Neuronal stem cell (in vitro differentiated cells): ENCODE measurements at regions not wholly inside any gene's neighbourhood (a gene's known extent, or its start where the extent isn't known, plus 50 kb on each side); places are given as distances from the start of the nearest gene placed in this dataset.

Experiments used
- DNase-seq: peaks from one replicate; pipeline ENCODE4 v3.0.0-alpha.2; 2013; ENCODE audit warnings: low spot score
- H2AFZ ChIP-seq: one replicate; pipeline ENCODE4 v1.6.1; 2013; ENCODE audit warnings: mild to moderate bottlenecking, low read length, inconsistent platforms
- H2AK5ac ChIP-seq: 2 replicates; pipeline ENCODE4 v1.6.1; 2013; ENCODE audit warnings: low read depth, mild to moderate bottlenecking, inconsistent platforms, low read length, moderate library complexity, mixed read lengths
- H2BK120ac ChIP-seq: 2 replicates; pipeline ENCODE4 v1.6.1; 2013; ENCODE audit warnings: low read depth, mild to moderate bottlenecking, inconsistent platforms, low read length, moderate library complexity, mixed read lengths
- H2BK12ac ChIP-seq: one replicate; pipeline ENCODE4 v1.6.1; 2013; ENCODE audit warnings: low read length, inconsistent platforms
- H2BK15ac ChIP-seq: 2 replicates; pipeline ENCODE4 v1.6.1; 2013; ENCODE audit warnings: mild to moderate bottlenecking, low read length, inconsistent platforms, mixed read lengths
- H2BK5ac ChIP-seq: one replicate; pipeline ENCODE4 v1.6.1; 2013; ENCODE audit warnings: inconsistent platforms, mild to moderate bottlenecking, low read length, moderate library complexity
- H3K14ac ChIP-seq: one replicate; pipeline ENCODE4 v1.6.1; 2013; ENCODE audit warnings: low read length, inconsistent platforms
- H3K18ac ChIP-seq: 2 replicates; pipeline ENCODE4 v1.6.1; 2013; ENCODE audit warnings: low read length, inconsistent platforms
- H3K23ac ChIP-seq: 2 replicates; pipeline ENCODE4 v1.6.1; 2013; ENCODE audit warnings: low read depth, mild to moderate bottlenecking, mixed read lengths, low read length, inconsistent platforms; ENCODE audit not compliant: poor library complexity
- H3K27ac ChIP-seq: replicated peaks from 3 replicates; pipeline ENCODE4 v1.5.1; 2013; ENCODE audit warnings: low read length, inconsistent platforms
- H3K27me3 ChIP-seq, 3 experiments: 2 replicates each; pipeline ENCODE4 v1.6.1; 2013; ENCODE audit warnings: low read length in 3 of 3, mild to moderate bottlenecking in 2 of 3, inconsistent platforms in 1 of 3, low read depth in 1 of 3, mixed read lengths in 1 of 3, moderate library complexity in 1 of 3; ENCODE audit not compliant: control insufficient read depth in 3 of 3, insufficient read depth in 3 of 3
- H3K36me3 ChIP-seq, 2 donors: replicated peaks in 1 of 2; 2 replicates each; pipeline ENCODE4 v1.6.1; 2013; ENCODE audit warnings: low read length in 2 of 2; ENCODE audit not compliant: control insufficient read depth in 2 of 2, insufficient read depth in 2 of 2
- H3K4ac ChIP-seq: 2 replicates; pipeline ENCODE4 v1.6.1; 2013; ENCODE audit warnings: inconsistent platforms, mild to moderate bottlenecking, low read length, moderate library complexity
- H3K4me1 ChIP-seq, 2 donors: 1 replicate in 1 of 2; 2 replicates in 1 of 2; pipeline ENCODE4 v1.6.1; 2013; ENCODE audit warnings: low read length in 2 of 2, low read depth in 1 of 2; ENCODE audit not compliant: control insufficient read depth in 2 of 2, insufficient read depth in 1 of 2
- H3K4me2 ChIP-seq: one replicate; pipeline ENCODE4 v1.6.1; 2013; ENCODE audit warnings: mild to moderate bottlenecking, low read length, inconsistent platforms; ENCODE audit not compliant: insufficient read depth, poor library complexity, severe bottlenecking
- H3K4me3 ChIP-seq, 2 donors: 2 replicates each; pipeline ENCODE4 v1.5.1; 2013; ENCODE audit warnings: low read length in 2 of 2, mild to moderate bottlenecking in 2 of 2, inconsistent platforms in 1 of 2, moderate library complexity in 1 of 2
- H3K79me1 ChIP-seq: one replicate; pipeline ENCODE4 v1.6.1; 2013; ENCODE audit warnings: low read depth, mild to moderate bottlenecking, inconsistent platforms, low read length, moderate library complexity
- H3K9ac ChIP-seq: one replicate; pipeline ENCODE4 v1.6.1; 2013; ENCODE audit warnings: mild to moderate bottlenecking, low read depth, low read length, inconsistent platforms; ENCODE audit not compliant: poor library complexity
- H3K9me3 ChIP-seq, 2 donors: replicated peaks in 1 of 2; 2 replicates each; pipeline versions ENCODE3 to v1.6.1; 2013; ENCODE audit warnings: low read length in 2 of 2, mild to moderate bottlenecking in 2 of 2, inconsistent platforms in 1 of 2, low read depth in 1 of 2, mixed read lengths in 1 of 2, moderate library complexity in 1 of 2; ENCODE audit not compliant: control insufficient read depth in 2 of 2, insufficient read depth in 1 of 2
- H4K8ac ChIP-seq: one replicate; pipeline ENCODE4 v1.6.1; 2013; ENCODE audit warnings: low read depth, mild to moderate bottlenecking, inconsistent platforms, low read length, moderate library complexity
- H4K91ac ChIP-seq: one replicate; pipeline ENCODE4 v1.6.1; 2013; ENCODE audit warnings: low read length, low read depth, mild to moderate bottlenecking, inconsistent platforms; ENCODE audit not compliant: poor library complexity
- WGBS, 2 donors: extraction: QIAGEN DNeasy Blood & Tissue Kit; methylation state at CpG; one replicate each; pipeline ENCODE4 v1.1.7; 2013; ENCODE audit warnings: missing lambda C conversion rate in 2 of 2, mixed read lengths in 1 of 2; ENCODE audit not compliant: insufficient read length in 2 of 2, insufficient replicate concordance in 1 of 2; ENCODE audit errors: extremely low coverage in 2 of 2; 5-methylcytosine and 5-hydroxymethylcytosine counted together

- Histone ChIP-seq H3K9me3 (no peaks in the 10 kb centered on the region), H2BK5ac (no peak overlapping the region), H3K27me3 (no peaks in the 10 kb centered on the region), H4K91ac (no peak overlapping the region), H3K4me3 (no peak overlapping the region), H3K14ac (no peak overlapping the region), H4K8ac (no peak overlapping the region), H3K36me3 (no peaks in the 10 kb centered on the region), H2BK15ac (no peak overlapping the region), H2BK12ac (no peak overlapping the region), H2BK120ac (no peak overlapping the region), H3K18ac (no peak overlapping the region), H3K23ac (no peak overlapping the region), H3K27ac (no peak overlapping the region), H3K4me1 (peaks cover 0 to 2% of the 10 kb centered on the region in 2 donors), H3K4ac (no peak overlapping the region), H3K9ac (no peak overlapping the region), H2AFZ (no peak overlapping the region), H3K4me2 (no peak overlapping the region), H3K79me1 (no peaks in the 10 kb centered on the region), H2AK5ac (no peak overlapping the region)
- WGBS, 2 donors = no CpG with 5 or more reads among the region's 4 CpGs
- DNase-seq = no peak
Observed at GRCh38 chr6:165012183-165012582, 297.2 kb downstream of the C6orf118 start.

GRCh38 chr6:165010556-165011535 is 298.6 kb downstream of the C6orf118 start:
- Histone ChIP-seq H2AK5ac (no peak overlapping the region), H3K4me1 (peaks cover 0 to 2% of the 10 kb centered on the region in 2 donors), H3K9me3 (peaks cover 0 to 2% of the 10 kb centered on the region in 2 donors), H2BK5ac (no peak overlapping the region), H4K91ac (no peak overlapping the region), H3K18ac (no peak overlapping the region), H2BK12ac (no peak overlapping the region), H3K36me3 (no peaks in the 10 kb centered on the region), H3K4ac (no peak overlapping the region), H3K79me1 (no peaks in the 10 kb centered on the region), H3K4me2 (no peak overlapping the region), H3K23ac (no peak overlapping the region), H2BK120ac (no peak overlapping the region), H3K14ac (no peak overlapping the region), H3K4me3 (no peak overlapping the region), H3K9ac (no peak overlapping the region), H4K8ac (no peak overlapping the region), H2AFZ (peak overlapping the region; percentile 30), H3K27me3 (no peaks in the 10 kb centered on the region), H3K27ac (no peak overlapping the region), H2BK15ac (no peak overlapping the region)
- no CpG with 5 or more reads among the region's 5 CpGs for WGBS, 2 donors
- no peak for DNase-seq

GRCh38 chr6:165008971-165009370 is 300.4 kb downstream of the C6orf118 start:
- peaks cover 0 to 2% of the 10 kb centered on the region in 2 donors for H3K4me1 ChIP-seq
- no peak overlapping the region for H2BK5ac ChIP-seq
- no peaks in the 10 kb centered on the region for H3K36me3 ChIP-seq
- H2AK5ac ChIP-seq = no peak overlapping the region
- no peak overlapping the region for H3K4ac ChIP-seq
- H3K27me3 ChIP-seq = no peaks in the 10 kb centered on the region
- H2BK120ac ChIP-seq = no peak overlapping the region
- no peak overlapping the region for H3K4me2 ChIP-seq
- no peak overlapping the region for H2BK15ac ChIP-seq
- no peak overlapping the region for H2AFZ ChIP-seq
- H3K9me3 ChIP-seq = peaks cover 0 to 3% of the 10 kb centered on the region in 2 donors
- no peak for DNase-seq
- H3K79me1 ChIP-seq = no peaks in the 10 kb centered on the region
- H3K23ac ChIP-seq = no peak overlapping the region
- H3K9ac ChIP-seq = no peak overlapping the region
- H2BK12ac ChIP-seq = no peak overlapping the region
- H3K27ac ChIP-seq = no peak overlapping the region
- no peak overlapping the region for H4K8ac ChIP-seq
- no peak overlapping the region for H3K18ac ChIP-seq
- H3K4me3 ChIP-seq = no peak overlapping the region
- WGBS, 2 donors = no CpG with 5 or more reads among the region's 4 CpGs
- H3K14ac ChIP-seq = no peak overlapping the region
- no peak overlapping the region for H4K91ac ChIP-seq

GRCh38 chr6:165002866-165003265 is 306.5 kb downstream of the C6orf118 start:
- H3K18ac ChIP-seq = no peak overlapping the region
- H2AK5ac ChIP-seq = no peak overlapping the region
- H3K23ac ChIP-seq = no peak overlapping the region
- no peak overlapping the region for H2BK5ac ChIP-seq
- no peak overlapping the region for H3K4ac ChIP-seq
- H3K9ac ChIP-seq = no peak overlapping the region
- no peak overlapping the region for H3K4me2 ChIP-seq
- no CpG with 5 or more reads among the region's 11 CpGs for WGBS, 2 donors
- H2BK12ac ChIP-seq = no peak overlapping the region
- no peak overlapping the region for H2AFZ ChIP-seq
- no peak overlapping the region for H3K14ac ChIP-seq
- H3K79me1 ChIP-seq = no peaks in the 10 kb centered on the region
- H4K91ac ChIP-seq = no peak overlapping the region
- DNase-seq = no peak
- no peak overlapping the region for H2BK15ac ChIP-seq
- no peaks in the 10 kb centered on the region for H3K4me1 ChIP-seq
- no peaks in the 10 kb centered on the region for H3K36me3 ChIP-seq
- no peak overlapping the region for H4K8ac ChIP-seq
- no peak overlapping the region for H2BK120ac ChIP-seq
- peaks cover 0 to 3% of the 10 kb centered on the region in 2 donors for H3K9me3 ChIP-seq
- no peaks in the 10 kb centered on the region for H3K27me3 ChIP-seq
- peak overlapping the region in 1 of 2 donors; percentile 19 for H3K4me3 ChIP-seq
- H3K27ac ChIP-seq = no peak overlapping the region
